KMS-11 (cell line): ENCODE measurements at regions not wholly inside any gene's neighbourhood (a gene's known extent, or its start where the extent isn't known, plus 50 kb on each side); places are given as distances from the start of the nearest gene placed in this dataset.
"Not testable (repeated sequence)": the region's sequence is repeated elsewhere in the genome, so short reads cannot be mapped to it uniquely, and the experiment has no call there.

Experiments
- H2AFZ ChIP-seq: fragments of 200-600 bp; sonication (generic); 2 replicates; pipeline ENCODE4 v1.6.1; 2016; ENCODE audit warnings: antibody characterized with exemption, mixed run types, low read depth
- H3K27ac ChIP-seq: fragments of 200-600 bp; sonication (generic); 2 replicates; pipeline ENCODE4 v1.6.1; 2016; ENCODE audit warnings: mild to moderate bottlenecking, mixed run types
- H3K27me3 ChIP-seq: fragments of 200-600 bp; sonication (generic); 2 replicates; pipeline ENCODE4 v1.6.1; 2017; ENCODE audit warnings: mild to moderate bottlenecking, low read depth, mixed run types, moderate library complexity; ENCODE audit not compliant: insufficient read depth
- H3K36me3 ChIP-seq: fragments of 200-600 bp; sonication (generic); 2 replicates; pipeline ENCODE4 v1.6.1; 2017; ENCODE audit warnings: mild to moderate bottlenecking, mixed run types; ENCODE audit not compliant: insufficient read depth
- H3K4me1 ChIP-seq: fragments of 200-600 bp; sonication (generic); 2 replicates; pipeline ENCODE4 v1.6.1; 2016; ENCODE audit warnings: mild to moderate bottlenecking, low read depth, mixed run types; ENCODE audit not compliant: poor library complexity, severe bottlenecking
- H3K4me2 ChIP-seq: fragments of 200-600 bp; sonication (generic); 2 replicates; pipeline ENCODE4 v1.7.0; 2016; ENCODE audit warnings: mild to moderate bottlenecking, mixed run types
- H3K4me3 ChIP-seq: fragments of 200-600 bp; sonication (generic); IDR thresholded peaks from 2 replicates; pipeline ENCODE4 v1.6.1; 2017; ENCODE audit warnings: low read depth, low read length, mixed read lengths; ENCODE audit not compliant: insufficient read depth
- H3K79me2 ChIP-seq: fragments of 200-600 bp; sonication (generic); 2 replicates; pipeline ENCODE4 v1.6.1; 2016; ENCODE audit warnings: low read depth, mixed run types; ENCODE audit not compliant: insufficient read depth
- H3K9ac ChIP-seq: fragments of 200-600 bp; sonication (generic); 2 replicates; pipeline ENCODE4 v1.6.1; 2016; ENCODE audit warnings: mild to moderate bottlenecking, mixed run types
- H4K20me1 ChIP-seq: fragments of 200-600 bp; sonication (generic); 2 replicates; pipeline ENCODE4 v1.6.1; 2016; ENCODE audit warnings: mild to moderate bottlenecking, mixed run types; ENCODE audit not compliant: insufficient read depth
- TF ChIP-seq, protein P1 (sequence below): fragments of 200-600 bp; sonication (generic); conservative IDR thresholded peaks from 2 replicates; pipeline ENCODE4 v1.6.1; 2017; ENCODE audit warnings: low read depth, mild to moderate bottlenecking, antibody characterized with exemption, low read length, moderate library complexity, mixed read lengths

DNA sequence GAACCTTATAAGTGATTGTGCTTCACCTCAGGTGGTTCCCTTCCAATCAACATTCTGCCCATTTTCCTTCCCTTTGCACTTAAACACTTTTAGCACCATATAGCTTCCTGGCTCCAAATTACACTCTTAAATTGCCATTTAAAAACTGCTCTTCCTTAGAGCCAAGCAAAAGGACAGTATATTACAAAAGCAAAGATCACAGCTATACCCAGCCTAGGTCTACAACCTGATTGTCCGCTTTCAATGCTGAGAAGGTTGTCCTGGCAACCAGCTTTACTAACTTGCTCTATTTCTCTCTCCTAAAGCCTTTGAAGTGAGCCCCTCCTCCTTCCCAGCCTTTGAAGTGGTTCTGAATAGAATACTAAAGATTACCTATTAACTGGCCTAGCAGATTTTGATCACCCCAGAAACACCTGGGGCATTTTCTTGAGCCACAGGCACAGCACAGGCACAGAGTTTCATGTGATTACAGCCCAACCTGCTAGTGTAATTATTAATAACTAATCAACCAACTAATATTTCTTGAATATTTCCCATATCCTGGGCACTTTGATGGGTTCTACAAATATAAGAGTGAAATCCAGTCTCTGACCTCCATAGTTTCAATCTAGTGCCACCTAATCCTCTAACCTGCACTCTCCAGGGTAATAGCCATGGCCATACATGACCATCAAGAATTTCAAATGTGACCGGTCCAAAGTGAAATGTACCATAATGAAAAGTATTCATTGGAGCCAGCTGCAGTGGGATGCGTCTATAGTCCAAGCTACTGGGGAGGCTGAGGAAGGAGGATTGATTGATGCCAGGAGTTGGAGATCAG lies 63.6 kb upstream of the TRIM24 start:
- H3K27ac ChIP-seq = no peak overlapping the region
- H3K4me3 ChIP-seq = no peak overlapping the region
- H3K4me2 ChIP-seq = no peak overlapping the region
- H3K9ac ChIP-seq = no peak overlapping the region
- H3K4me1 ChIP-seq = no peaks in the 10 kb centered on the region
- H2AFZ ChIP-seq = no peak overlapping the region
- H3K27me3 ChIP-seq = no peaks in the 10 kb centered on the region
- no peaks in the 10 kb centered on the region for H4K20me1 ChIP-seq
- H3K36me3 ChIP-seq = no peaks in the 10 kb centered on the region
- no peaks in the 10 kb centered on the region for H3K79me2 ChIP-seq
- TF ChIP-seq, protein P1, sequence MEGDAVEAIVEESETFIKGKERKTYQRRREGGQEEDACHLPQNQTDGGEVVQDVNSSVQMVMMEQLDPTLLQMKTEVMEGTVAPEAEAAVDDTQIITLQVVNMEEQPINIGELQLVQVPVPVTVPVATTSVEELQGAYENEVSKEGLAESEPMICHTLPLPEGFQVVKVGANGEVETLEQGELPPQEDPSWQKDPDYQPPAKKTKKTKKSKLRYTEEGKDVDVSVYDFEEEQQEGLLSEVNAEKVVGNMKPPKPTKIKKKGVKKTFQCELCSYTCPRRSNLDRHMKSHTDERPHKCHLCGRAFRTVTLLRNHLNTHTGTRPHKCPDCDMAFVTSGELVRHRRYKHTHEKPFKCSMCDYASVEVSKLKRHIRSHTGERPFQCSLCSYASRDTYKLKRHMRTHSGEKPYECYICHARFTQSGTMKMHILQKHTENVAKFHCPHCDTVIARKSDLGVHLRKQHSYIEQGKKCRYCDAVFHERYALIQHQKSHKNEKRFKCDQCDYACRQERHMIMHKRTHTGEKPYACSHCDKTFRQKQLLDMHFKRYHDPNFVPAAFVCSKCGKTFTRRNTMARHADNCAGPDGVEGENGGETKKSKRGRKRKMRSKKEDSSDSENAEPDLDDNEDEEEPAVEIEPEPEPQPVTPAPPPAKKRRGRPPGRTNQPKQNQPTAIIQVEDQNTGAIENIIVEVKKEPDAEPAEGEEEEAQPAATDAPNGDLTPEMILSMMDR = no peak

DNA sequence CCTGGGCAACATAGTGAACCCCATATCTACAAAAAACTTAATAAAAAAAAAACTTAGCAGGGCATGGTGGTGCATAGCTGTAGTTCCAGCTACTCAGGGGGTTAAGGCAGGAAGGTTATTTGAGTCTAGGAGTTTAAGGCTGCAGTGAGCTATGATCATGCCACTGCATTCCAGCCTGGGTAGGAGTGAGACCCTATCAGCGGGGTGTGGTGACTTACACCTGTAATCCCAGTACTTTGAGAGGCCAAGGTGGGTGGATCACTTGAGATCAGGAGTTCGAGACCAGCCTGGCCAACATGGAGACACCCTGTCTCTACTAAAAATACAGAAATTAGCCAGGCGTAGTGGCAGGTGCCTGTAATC lies 63.0 kb upstream of the TRIM24 start:
- H3K36me3 ChIP-seq, H3K4me1 ChIP-seq, H3K4me3 ChIP-seq, H3K4me2 ChIP-seq, H3K79me2 ChIP-seq, H3K27ac ChIP-seq, H4K20me1 ChIP-seq, H3K27me3 ChIP-seq, H3K9ac ChIP-seq, H2AFZ ChIP-seq: not testable (repeated sequence)

DNA sequence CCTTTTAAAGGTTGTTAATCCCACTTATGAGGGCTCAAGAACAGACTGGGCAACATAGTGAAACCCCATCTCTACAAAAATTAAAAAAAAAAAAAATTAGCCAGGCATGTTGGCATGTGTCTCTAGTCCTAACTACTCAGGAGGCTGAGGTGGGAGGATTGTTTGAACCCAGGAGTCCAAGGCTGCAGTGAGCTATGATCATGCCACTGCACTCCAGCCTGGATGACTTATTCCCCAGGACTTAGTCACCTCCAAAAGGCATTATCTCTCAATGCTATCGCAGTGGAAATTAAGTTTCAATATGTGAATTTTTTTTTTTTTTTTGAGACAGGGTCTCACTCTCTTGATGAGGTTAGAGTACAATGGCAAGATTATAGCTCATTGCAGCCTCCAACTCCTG lies 61.2 kb upstream of the TRIM24 start:
- TF ChIP-seq, protein P1 = no peak
- Histone ChIP-seq H3K9ac (no peak overlapping the region), H3K79me2 (no peaks in the 10 kb centered on the region)

GRCh38 chr7:138400400-138400886 lies 59.6 kb upstream of the TRIM24 start:
- Histone ChIP-seq H3K79me2 (no peaks in the 10 kb centered on the region), H4K20me1 (no peaks in the 10 kb centered on the region), H3K27ac (no peak overlapping the region), H3K4me1 (no peaks in the 10 kb centered on the region), H3K27me3 (no peaks in the 10 kb centered on the region), H3K4me3 (no peak overlapping the region), H3K36me3 (no peaks in the 10 kb centered on the region), H3K9ac (no peak overlapping the region), H2AFZ (no peak overlapping the region), H3K4me2 (no peak overlapping the region)
- TF ChIP-seq, protein P1 = no peak

More for the DNA sequence above, 61.2 kb upstream of the TRIM24 start:
- Histone ChIP-seq H3K36me3 (no peaks in the 10 kb centered on the region), H3K4me2 (no peak overlapping the region), H2AFZ (no peak overlapping the region), H3K4me3 (no peak overlapping the region), H3K27ac (no peak overlapping the region), H4K20me1 (no peaks in the 10 kb centered on the region), H3K4me1 (no peaks in the 10 kb centered on the region), H3K27me3 (no peaks in the 10 kb centered on the region)

DNA sequence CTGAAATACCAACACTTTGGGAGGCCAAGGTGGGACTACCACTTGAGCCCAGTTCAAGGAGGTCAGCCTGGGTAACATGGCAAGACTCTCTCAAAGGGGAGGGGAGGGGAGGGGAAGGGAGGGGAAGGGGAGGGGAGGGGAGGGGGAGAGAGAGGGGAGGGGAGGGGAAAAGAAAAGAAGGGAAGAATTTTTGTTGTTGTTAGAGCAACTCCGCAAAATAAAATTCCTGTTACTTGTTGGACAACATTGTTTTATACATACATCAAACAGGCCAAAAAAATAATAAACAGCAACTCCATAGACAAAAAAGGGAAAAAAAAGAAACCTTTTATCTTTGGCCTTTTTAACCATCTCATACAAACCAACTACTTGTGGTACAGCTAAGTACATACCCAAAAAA lies 57.3 kb upstream of the TRIM24 start:
- no peaks in the 10 kb centered on the region for H3K4me1 ChIP-seq
- no peak overlapping the region for H3K9ac ChIP-seq
- no peak overlapping the region for H3K27ac ChIP-seq
- TF ChIP-seq, protein P1 = no peak
- no peaks in the 10 kb centered on the region for H4K20me1 ChIP-seq
- H3K4me3 ChIP-seq = no peak overlapping the region
- H3K79me2 ChIP-seq = no peaks in the 10 kb centered on the region
- no peaks in the 10 kb centered on the region for H3K36me3 ChIP-seq
- H3K27me3 ChIP-seq = no peaks in the 10 kb centered on the region
- H3K4me2 ChIP-seq = no peak overlapping the region
- no peak overlapping the region for H2AFZ ChIP-seq
